HG03565 (cell line): ENCODE measurements at regions not wholly inside any gene's neighbourhood (a gene's known extent, or its start where the extent isn't known, plus 50 kb on each side); places are given as distances from the start of the nearest gene placed in this dataset.
"Not testable (repeated sequence)": the region's sequence is repeated elsewhere in the genome, so short reads cannot be mapped to it uniquely, and the experiment has no call there.

Source experiments
- ATAC-seq: cut with Tn5 transposase; IDR thresholded peaks from one replicate; pipeline ENCODE4 v1.9.1; 2021; ENCODE audit warnings: mild to moderate bottlenecking, moderate library complexity; ENCODE audit not compliant: unreplicated experiment

DNA sequence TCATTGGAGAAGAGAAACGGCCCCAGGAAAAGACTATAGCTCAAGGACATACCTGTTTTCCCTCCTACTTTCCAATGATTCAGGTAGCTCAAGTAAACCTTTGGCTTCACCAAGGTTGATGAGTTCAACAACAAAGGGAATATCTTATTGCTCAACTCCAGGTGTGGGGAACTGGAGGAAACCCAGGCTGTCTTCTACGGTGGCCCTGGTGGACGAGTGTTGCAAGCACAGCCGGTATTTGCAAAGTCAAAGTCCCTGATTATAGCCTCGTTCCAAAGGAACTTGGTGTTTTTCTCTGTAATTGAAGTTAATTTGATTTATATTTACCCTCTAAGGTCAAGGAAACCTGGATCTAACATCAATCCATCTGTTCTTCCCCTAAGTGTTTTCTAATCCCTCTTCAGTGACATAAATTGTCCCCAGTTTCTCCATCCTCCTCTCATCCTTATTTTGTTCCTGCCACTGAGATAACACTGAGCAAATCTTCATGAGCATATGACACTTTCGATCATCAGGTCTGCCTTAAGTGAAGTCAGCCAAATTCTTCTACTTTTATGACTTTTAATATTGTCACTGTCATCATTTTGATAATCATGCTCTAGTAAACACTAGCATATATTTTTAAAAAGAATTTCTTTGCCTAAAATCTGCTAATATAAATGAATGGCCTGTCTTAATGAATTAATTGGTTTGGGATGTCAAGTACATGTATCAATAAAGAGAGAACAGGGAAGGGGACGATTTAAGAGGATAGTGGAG lies 174.6 kb upstream of the TBX3 start:
- ATAC-seq: no peak

DNA sequence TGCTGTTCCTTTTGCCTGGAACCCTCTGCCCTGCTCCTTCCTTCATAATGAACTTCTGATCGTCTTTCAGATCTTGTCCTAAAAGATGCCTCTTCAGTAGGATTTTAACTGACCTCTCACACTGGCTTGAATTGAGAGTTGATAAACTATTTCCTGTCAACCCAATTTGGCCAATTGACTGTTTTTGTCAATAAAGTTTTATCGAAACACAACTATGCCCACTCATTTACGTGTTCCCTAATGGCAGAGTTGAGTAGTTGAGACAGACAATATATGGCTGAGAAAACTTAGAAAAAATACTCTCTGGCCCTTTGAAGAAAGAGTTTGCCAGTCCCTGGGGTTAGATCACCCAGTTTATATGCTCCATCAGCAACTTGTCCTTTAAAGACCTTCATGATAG lies 171.7 kb upstream of the TBX3 start:
- no peak for ATAC-seq

DNA sequence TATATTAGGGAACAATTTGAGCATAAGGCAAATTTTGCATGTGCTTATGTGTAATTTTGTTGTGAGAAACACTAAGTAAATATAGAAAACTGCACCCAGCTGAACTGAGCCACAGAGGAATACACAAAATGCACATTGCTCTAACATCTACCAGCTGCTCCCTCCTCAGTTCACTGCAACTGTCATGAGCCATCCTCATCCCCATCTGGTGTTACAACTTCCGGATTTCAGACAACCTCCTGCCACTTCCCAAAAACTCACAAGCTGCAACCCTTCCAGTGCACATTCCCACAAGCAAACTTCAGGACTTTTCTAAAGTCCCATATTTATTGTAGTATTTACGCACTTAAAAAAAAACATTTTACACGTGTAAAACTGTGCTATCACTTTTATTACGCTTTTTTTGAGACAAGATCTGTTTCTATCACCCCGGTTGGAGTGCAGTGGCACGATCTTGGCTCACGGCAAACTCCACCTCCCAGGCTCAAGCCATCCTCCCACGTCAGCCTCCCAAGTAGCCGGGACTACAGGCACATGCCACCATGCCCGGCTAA lies 169.1 kb upstream of the TBX3 start:
- ATAC-seq: no peak

DNA sequence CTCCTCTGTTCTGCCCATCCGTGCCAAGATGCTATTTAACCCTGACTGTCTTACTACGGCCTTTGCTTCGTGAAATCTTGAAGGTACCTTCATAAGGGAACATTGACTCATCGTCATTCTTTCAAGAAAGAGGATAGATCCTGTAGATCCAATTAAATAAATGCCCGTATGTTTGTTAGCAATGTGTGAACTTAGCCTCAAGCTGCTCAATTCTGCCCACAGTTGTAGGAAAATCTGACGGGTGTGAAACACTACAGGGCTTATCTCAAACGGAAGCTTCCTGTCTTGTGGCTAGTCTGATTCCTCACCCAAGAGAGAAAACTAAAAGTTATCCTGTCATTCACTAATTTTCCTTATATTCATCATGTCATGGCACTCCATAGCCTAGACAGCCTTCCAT lies 168.0 kb upstream of the TBX3 start:
- no peak for ATAC-seq

DNA sequence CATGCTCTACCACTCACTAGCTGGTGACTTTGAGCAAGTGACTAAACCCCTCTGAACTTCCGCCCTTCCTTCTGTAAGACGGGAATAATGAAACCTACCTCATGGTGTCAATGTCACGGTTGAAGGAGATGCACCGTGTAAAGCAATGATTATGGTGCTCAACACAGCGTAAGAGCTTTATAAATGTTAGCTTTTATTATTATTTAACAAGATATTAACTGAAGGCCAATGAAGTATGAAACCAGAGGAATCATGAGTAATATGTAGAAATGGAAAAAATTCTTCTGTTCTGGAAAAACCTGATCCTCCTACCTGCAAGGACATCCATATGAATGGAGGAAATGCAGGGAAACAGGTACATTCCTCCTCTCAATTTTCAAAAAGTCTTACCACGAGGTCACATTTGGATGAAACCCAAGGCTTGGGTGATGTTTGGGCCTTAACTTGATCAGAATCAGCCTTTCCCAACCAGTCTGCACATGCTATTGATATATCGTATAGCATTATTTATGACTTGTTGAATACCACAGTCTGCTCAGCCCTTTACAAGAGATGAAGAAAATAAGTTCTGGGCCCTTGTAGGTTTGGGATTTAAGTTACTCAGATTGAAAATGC lies 166.8 kb upstream of the TBX3 start:
- ATAC-seq: no peak

DNA sequence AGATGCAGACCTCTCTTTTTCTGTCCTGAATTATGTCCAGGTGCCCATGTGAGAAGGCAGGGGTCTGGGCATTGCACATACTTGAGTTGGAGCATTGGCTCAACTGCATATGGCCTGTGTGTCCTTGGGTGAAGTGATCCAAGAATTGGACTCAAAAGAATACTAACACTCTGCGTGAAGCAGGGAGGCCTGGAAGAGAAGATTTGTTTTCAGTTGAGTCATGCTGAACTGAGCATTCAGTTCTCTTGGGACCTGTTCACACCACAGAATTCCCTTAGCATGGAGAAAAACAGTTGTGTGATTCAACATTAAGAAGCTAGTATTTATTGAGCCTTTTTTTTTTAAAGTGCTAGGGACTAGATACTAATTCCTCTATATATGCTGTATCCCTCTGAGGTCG lies 164.7 kb upstream of the TBX3 start:
- no peak for ATAC-seq

DNA sequence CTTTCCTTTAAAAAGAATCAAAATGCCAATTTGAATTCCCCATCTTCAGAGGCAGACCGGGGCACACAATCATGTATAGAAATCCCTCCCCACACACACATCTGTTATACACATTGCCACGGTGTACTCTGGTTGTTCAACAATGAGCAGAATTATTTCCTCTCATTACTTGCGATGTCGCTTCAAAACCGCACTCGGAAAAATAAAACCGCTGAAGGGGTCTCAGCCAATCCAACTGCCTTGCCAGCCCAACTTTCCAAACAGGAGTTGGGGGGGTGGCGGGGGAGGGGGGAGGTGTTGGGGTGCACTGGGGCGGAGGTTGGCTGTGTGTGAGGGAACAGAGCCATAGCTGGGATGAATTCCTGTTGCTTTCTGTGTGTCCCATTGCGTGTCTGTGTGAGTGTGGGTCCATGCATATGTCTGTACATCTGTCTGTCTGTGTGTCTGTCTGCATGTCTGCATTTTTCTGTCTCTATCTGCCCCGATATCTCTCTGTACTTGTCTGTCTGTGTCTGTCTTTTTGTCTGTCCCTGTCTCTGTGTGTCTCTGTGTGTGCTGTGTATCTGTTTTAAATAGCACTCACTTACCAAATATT lies 163.6 kb upstream of the TBX3 start:
- ATAC-seq: no peak

DNA sequence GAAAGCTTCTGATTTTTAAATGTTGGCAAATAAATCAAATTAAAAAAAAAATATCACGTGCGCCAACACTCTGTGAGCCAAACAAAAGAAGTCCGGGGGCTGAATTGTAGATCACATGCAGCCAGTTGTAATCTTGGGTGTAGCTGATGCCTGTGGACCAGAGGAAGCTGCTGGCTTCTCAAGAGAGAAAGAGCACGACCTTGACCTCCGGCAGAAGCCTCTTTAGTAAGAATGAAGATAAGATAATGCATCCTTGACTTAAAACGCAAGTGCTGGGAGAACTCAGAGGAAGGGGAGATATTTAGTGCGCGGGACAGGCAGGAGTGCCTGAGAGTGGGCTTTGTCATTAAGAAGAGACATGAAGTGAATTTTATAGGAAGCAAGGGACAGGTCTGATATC lies 162.8 kb upstream of the TBX3 start:
- ATAC-seq: no peak

DNA sequence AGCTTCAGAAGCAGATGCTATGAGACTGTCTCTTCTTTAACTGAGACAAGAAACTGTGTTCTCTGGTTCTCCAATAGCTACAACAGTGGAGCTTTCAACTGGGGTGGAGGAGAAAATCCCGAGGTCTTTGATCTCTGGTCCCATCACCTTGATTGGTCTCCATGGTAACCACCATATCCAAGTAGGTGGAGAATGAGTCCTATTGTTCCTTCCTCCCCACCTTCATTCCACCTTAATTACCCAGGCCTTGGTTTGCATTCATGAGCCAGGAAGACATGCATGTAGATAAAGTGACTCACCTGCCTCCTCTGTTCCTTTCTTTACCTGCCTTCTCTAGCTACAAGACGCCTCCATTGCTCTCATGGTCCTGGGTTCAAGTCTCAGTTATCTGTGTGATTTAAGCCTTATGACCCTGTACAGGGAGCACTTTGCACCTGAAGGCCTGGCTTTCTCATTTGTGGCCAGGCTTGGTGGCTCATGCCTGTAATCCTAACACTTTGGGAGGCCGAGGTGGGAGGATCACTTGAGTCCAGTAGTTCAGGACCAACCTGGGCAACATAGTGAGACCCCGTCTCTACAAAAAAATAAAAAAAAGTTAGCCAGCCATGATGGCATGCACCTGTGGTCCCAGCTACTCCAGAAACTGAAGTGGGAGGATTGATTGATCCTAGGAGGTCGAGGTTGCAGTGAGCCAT lies 157.7 kb upstream of the TBX3 start:
- no peak for ATAC-seq

DNA sequence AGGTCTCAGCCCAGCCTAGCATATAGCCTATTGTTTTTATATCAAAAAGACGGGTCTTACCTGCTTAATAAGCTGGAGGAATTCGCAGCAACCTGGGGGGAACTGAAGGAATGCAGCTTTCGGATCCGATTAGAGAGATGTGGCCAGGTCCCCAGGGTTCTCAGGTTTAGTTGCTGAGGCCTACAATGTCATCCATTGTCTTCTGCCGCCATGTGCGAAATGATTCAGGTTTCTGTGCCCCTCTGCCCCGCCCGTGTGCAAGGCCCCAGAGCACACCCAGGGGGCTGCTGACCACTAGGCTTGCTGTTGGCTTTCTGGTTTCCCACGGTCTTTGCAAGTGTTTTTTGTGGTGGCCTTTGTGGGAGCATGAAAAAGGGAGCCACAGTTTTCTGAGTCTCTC lies 154.5 kb upstream of the TBX3 start:
- ATAC-seq: no peak

DNA sequence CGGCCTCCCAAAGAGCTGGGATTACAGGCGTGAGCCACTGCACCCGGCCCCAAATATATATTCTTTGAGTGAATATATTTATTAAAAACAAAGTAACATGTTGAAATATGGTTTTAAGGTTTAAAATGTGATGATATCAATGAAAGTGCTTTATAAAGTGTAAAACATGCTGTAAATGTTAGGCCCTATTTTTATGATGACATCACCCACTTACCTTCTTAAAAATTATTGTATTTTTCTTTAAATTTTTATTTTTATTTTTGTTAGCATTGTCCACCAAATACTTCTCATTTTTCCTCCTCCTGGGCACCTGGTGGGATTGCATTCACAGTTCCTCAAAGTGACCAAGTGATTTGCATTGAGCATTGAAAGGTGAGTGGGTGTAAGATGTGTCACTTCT lies 152.6 kb upstream of the TBX3 start:
- ATAC-seq: no peak

DNA sequence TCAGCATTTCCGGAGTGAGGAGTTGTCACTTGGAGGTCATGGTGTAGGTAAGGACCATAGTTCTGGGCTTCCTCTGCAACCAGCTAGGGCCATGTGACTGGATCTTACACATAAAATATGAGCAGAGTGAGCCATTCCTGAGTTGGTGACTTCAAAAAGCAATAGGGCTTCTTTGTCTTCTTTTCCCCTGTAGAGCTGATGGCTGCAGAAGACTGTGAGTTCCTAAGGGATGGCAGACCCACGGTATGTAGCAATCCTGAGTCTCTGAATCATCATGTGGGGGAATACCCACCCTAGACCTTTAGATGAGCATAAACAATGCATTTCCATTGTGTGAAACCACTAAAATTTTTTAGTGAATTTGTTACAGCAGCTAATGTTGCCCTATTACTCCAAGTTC lies 151.1 kb upstream of the TBX3 start:
- ATAC-seq: no peak

DNA sequence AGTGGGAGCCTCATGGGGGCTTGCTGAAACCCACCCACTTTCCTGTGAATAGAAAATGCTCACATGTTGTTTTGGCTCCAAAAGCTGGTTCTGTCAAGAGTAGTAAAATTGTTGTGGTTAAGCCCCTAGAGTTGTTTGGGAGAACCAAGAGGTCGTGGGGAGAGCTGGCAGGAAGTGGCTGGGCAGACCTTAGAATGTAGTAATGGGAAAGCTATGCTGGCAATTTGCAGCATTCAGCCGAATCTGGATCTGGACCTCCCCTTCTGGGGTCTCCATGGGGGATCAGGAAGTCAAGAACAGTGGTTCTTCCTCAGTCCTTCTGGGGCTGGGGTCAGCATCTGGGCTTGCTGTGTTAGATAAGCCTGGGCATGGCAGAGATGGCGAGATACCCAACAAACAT lies 150.6 kb upstream of the TBX3 start:
- ATAC-seq: no peak

DNA sequence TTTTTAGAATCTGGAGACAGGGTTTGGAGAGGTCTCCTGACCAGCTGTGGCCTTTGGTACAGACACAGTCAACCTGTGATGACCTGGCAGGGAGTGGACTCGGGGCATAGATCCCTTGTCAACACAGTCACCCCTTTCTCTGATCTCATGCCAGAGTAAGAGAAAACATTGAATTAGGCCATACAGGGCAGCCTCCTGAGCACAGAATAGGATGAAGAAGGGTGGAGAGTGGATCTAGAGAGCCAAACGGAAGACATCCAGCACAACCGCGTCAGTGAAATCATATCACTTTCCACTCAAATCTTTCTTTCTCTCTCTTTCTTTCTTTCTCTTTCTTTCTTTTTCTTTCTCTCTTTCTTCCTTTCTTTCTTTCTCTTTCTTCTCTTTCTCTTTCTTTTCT lies 145.9 kb upstream of the TBX3 start:
- no peak for ATAC-seq

DNA sequence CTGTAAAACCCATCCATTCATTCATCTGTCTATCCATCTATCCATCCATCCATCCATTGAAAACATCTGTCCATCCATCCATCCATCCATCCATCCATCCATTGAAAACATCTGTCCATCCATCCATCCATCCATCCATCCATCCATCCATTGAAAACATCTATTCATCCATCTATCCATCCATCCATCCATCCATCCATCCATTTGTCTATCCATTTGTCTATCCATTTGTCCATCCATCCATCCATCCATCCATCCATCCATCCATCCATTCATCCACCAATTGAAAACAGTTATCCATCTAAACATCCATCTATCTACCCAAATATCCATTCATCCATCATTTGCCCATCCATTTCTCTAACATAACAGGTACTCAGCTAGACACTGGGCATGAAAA lies 145.3 kb upstream of the TBX3 start:
- ATAC-seq: not testable (repeated sequence)

DNA sequence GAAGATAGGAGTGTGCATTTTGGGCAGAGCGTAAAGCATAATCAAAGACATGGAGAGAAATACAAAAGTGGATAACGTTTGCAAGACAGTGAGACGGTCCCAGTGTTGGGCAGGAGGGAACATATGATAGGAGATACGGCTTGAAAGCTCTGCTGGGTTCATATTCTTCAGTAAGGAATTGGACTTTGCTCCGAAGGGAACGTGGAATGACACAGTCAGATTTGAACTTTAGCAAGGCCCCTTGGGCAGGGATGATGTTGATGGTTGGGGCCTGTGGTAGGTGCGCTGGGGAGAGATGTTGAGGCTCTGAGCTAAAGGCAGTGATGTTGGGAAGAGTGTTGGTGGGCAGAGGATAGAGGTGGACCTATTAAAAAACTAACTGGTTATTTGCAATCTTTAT lies 143.5 kb upstream of the TBX3 start:
- no peak for ATAC-seq

DNA sequence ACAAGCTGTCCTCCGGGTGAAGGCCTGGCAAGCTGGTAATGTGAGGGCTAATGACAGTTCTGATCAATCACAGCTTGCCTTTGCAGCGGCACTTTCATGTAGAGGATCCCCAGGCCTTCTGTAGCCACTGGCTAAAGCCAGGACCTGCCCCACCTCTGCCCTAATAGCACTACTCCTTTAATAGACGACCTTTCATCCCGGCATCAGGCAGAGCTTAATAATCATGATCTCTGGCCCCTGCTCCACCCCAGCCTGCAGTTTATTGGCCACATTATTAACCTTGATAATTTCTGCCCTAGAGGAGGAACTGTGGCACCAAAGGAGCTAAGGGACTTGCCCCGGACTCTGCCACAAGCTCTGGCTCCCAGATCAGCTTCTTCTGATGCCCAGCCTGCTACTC lies 142.3 kb upstream of the TBX3 start:
- no peak for ATAC-seq

DNA sequence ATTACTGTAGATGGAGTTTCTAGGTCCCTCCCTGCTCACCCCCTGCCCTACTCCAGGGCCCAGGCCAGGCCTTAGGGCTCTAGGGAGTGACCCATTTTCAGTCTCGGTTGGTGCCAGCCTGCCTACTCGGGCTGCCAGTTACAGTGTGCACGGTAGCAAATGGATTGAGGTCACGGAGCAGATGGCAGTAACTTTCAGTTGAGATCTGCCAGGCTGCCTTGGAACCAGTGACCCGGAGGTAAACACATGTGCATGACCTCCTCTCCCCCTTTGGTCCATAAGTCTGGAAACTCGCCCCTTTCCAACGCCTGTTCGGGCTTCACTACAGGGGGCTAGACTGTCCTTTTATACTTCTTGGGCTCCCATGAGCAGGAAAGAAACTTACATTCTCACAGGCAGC lies 139.7 kb upstream of the TBX3 start:
- ATAC-seq: no peak

DNA sequence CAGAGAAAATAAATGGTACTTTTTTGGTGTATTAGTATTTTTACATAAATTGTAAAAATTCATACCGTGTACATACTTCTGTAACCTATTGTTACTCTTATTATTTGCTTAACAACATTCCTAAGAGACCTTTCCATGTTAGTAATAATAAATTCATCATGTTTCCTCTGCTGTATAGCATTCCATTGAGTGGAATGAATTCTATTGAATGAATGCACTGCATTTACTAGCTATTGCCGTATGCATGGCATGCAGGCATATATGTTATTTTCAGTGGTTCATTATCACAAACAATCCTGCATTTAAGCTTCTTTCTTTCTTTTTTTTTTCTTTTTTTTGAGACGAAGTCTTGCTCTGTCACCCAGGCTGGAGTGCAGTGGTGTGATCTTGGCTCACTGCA lies 137.6 kb upstream of the TBX3 start:
- ATAC-seq: no peak

DNA sequence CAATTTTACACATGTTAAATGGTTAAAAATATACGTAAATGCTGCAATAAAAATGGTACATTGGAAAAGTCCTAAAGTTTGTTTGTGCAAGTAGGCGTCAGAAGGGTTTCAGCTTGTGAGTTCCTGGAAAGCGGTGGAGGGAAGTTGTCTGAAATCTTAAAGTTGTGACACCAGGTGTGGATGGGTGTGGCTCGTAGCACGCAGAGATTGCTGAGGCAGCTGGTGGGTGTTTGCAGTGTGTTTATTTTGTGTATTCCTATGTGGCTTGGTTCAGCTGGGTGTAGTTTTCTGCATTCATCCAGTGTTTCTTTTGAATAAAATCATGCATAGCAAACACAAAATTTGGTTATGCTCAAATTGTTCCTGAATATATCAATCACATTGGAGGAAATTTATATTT lies 136.8 kb upstream of the TBX3 start:
- no peak for ATAC-seq

DNA sequence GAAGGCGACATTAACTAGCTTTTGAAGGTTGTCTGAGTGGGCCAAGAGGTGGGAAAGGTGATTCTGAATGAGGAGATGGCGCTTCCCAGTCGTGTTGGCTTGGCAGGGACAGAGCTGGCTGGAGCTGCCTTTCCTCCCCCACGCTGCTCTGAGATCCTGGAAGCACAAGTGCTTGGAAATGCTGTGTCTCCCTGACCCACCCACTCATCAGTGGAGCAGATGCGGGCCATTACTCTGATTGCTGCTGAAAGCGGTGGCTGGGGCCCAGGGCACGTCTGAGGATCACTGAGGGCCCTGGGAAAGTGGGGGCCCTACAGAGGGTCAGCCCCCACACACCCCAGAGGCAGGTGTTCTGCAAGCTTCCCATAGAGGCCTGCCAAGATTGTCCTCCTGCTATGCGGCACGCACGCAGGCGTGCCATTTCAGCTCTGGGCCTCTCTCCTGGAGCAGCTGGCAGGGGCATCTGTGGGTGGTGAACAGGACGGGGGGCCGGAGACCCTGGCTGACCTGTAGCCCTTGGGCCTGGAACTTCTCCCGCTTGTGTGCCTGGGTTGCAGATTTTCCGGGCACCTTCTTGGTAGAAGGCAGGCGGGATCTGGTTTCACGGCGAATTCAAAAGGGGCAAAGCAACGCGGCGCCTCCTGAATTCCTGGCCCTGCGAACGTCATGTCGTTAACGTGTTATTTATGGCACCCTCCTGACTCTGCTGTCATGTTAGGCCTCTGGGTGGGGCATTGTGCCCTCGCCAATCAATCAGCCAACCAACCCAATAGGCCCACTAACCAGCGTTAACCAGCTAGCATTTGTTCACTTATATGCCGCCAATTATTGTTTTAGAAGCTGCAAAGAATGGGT lies 133.8 kb upstream of the TBX3 start:
- no peak for ATAC-seq
